ENCODE measurements at regions not wholly inside any gene's neighbourhood (a gene's known extent, or its start where the extent isn't known, plus 50 kb on each side); places are given as distances from the start of the nearest gene placed in this dataset.

DNA sequence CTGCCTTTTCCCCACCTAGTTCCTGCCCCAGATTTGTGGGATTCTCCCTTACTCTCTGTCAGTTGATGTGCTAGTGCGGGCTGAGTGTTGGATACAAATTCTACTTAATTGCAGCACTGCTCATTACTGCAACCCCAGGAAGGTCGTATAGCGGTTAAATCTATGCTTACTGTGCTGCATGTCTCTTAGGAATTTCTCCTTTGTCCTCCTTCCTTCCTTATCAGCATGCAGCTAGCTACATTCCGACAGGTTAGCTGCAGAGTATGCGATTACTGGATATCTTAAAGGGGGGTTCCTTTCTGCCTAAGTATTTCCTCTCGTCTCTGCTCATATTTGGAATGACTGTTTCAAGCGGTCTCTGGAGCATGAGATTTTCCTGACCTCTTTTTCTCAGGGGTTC, 662.8 kb downstream of the TLL1 start:
- H3K27ac Mint-ChIP-seq = no peak overlapping the region
- DNase-seq = no peak
- no peaks in the 10 kb centered on the region for H3K36me3 Mint-ChIP-seq (ENCODE audit: low read depth)
- H3K9me3 Mint-ChIP-seq = peaks cover 4% of the 10 kb centered on the region; the same call in 1 of the 2 replicates
- no peaks in the 10 kb centered on the region for H3K27me3 Mint-ChIP-seq (ENCODE audit: insufficient read depth)
- H3K4me1 Mint-ChIP-seq (ENCODE audit: low read depth) = peaks cover 23% of the 10 kb centered on the region
- no peak overlapping the region for H3K4me3 Mint-ChIP-seq
- TF ChIP-seq, protein P1, sequence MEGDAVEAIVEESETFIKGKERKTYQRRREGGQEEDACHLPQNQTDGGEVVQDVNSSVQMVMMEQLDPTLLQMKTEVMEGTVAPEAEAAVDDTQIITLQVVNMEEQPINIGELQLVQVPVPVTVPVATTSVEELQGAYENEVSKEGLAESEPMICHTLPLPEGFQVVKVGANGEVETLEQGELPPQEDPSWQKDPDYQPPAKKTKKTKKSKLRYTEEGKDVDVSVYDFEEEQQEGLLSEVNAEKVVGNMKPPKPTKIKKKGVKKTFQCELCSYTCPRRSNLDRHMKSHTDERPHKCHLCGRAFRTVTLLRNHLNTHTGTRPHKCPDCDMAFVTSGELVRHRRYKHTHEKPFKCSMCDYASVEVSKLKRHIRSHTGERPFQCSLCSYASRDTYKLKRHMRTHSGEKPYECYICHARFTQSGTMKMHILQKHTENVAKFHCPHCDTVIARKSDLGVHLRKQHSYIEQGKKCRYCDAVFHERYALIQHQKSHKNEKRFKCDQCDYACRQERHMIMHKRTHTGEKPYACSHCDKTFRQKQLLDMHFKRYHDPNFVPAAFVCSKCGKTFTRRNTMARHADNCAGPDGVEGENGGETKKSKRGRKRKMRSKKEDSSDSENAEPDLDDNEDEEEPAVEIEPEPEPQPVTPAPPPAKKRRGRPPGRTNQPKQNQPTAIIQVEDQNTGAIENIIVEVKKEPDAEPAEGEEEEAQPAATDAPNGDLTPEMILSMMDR (IDR thresholded peaks at IDR 0.05) = no peak

DNA sequence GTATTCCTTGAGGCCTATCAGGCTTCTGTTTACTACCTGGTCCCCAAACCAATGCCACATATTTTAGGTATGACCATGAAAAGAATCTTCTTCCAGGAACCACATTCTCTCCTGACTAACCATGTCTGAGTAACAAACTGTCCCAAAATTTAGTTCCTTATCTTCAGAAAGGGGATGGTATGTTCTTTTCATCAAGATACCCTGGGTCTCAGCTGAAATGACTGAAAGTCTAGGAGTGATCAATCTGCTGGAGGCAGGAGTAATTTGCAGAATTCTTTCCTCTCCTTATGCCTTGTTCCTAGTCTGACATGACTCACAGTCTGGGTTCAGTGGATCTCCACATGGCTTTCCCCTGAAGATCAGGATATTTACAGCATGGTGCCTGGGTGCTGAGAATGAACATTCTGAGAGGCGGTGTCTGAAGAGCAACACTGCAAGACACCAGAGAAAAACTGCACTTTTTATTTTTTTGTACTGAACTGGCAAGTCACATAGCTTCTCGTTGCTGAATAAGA, 665.5 kb downstream of the TLL1 start:
- Mint-ChIP-seq H3K36me3 (ENCODE audit: low read depth) (no peaks in the 10 kb centered on the region), H3K27ac (peak overlapping the region; percentile 37; the same call in 1 of the 2 replicates), H3K4me3 (no peak overlapping the region), H3K9me3 (peaks cover 4% of the 10 kb centered on the region; the same call in 1 of the 2 replicates), H3K4me1 (ENCODE audit: low read depth) (peaks cover 23% of the 10 kb centered on the region), H3K27me3 (ENCODE audit: insufficient read depth) (no peaks in the 10 kb centered on the region; the same call in 1 of the 2 replicates)
- peak; percentile 15 for DNase-seq
- TF ChIP-seq, protein P1 (IDR thresholded peaks at IDR 0.05) = no peak

DNA sequence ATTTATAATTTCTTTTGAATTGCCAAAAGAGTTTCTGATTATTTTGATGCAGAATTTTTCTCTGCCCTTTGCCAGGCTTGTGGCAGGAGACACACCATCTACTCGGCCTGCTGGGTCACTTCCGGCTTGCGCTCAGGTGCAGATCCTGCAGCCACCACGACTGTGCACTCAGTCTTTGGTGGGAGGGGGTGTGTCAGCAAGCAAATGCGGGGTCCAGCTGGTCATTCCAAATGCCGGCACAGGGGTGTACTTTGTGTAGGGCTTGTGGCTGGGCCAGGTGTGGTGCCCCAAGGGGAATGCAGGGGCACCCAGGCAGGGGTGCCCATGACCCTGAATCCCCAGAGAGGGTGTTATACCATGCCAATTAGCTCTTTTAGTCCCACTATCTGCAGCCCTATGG, 673.0 kb downstream of the TLL1 start:
- Mint-ChIP-seq H3K36me3 (ENCODE audit: low read depth) (no peaks in the 10 kb centered on the region), H3K9me3 (no peaks in the 10 kb centered on the region; the same call in 1 of the 2 replicates), H3K27ac (no peak overlapping the region), H3K27me3 (ENCODE audit: insufficient read depth) (no peaks in the 10 kb centered on the region; the same call in 1 of the 2 replicates), H3K4me3 (no peak overlapping the region), H3K4me1 (ENCODE audit: low read depth) (no peaks in the 10 kb centered on the region)
- no peak for DNase-seq
- TF ChIP-seq, protein P1 (IDR thresholded peaks at IDR 0.05) = no peak

DNA sequence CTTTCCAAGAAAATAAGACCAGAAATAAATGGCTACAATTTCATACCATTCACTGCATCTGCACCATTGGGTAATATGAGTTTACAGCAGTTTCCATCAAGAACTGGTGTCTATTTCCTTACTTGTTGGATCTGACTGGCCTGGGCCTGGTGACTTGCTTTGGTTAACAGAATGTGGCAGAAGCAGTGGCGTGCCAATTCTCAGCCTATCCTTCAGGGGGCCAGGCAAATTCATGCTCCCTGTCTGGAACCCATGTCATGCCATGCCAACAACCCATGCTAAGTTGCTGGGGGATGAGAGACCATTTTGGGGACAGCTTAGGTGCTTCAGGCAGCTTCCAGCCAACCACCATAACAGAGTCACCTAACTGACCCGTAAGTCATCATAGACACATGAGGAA, 656.7 kb downstream of the SPOCK3 start:
- no peak for DNase-seq
- H3K4me3 Mint-ChIP-seq = no peak overlapping the region
- H3K27ac Mint-ChIP-seq = no peak overlapping the region
- TF ChIP-seq, protein P1 (IDR thresholded peaks at IDR 0.05) = no peak
- H3K4me1 Mint-ChIP-seq (ENCODE audit: low read depth) = no peaks in the 10 kb centered on the region
- no peaks in the 10 kb centered on the region for H3K9me3 Mint-ChIP-seq
- H3K27me3 Mint-ChIP-seq (ENCODE audit: insufficient read depth) = no peaks in the 10 kb centered on the region
- H3K36me3 Mint-ChIP-seq (ENCODE audit: low read depth) = no peaks in the 10 kb centered on the region

DNA sequence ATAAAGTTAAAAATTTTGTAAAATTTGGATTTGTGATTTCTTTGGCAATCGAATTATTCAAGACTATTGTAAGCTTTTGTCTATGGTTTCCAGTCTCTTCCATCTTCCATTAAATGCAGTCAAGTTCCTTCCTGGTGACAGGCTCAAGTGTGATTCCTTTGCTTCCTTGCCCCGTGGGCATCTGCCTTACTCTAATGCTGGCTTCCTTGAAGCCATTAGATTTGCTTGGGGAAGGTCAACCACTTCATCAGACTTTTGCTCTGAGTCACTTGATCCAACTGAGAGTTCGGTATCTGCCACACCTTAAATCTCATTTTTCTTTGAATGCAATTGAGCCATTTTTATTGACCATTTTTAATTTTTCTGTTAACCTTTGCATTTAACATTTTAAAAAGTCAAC, 648.8 kb downstream of the SPOCK3 start:
- DNase-seq = no peak
- H3K4me1 Mint-ChIP-seq (ENCODE audit: low read depth) = peaks cover 15% of the 10 kb centered on the region
- TF ChIP-seq, protein P1 (IDR thresholded peaks at IDR 0.05) = no peak
- H3K27ac Mint-ChIP-seq = no peak overlapping the region
- no peaks in the 10 kb centered on the region for H3K36me3 Mint-ChIP-seq (ENCODE audit: low read depth)
- no peak overlapping the region for H3K4me3 Mint-ChIP-seq
- H3K27me3 Mint-ChIP-seq (ENCODE audit: insufficient read depth) = no peaks in the 10 kb centered on the region
- H3K9me3 Mint-ChIP-seq = no peaks in the 10 kb centered on the region

Data from HFFc6 (cell line).